ENCODE measurements at regions not wholly inside any gene's neighbourhood (a gene's known extent, or its start where the extent isn't known, plus 50 kb on each side); places are given as distances from the start of the nearest gene placed in this dataset.

GRCh38 chr5:174526177-174526576 is 198.2 kb upstream of the MSX2 start:
- no peaks in the 10 kb centered on the region for H4K20me1 ChIP-seq (ENCODE audit: insufficient read depth)
- no peaks in the 10 kb centered on the region for H3K9me2 ChIP-seq (ENCODE audit: insufficient read depth)
- H3K4me3 ChIP-seq (replicated peaks in 1 of 2; ENCODE audit: low read depth in 1 of 2, low read length in 2 of 2) = no peak overlapping the region
- H3K36me3 ChIP-seq (ENCODE audit: control insufficient read depth in 1 of 2, insufficient read depth in 2 of 2, low read length in 2 of 2) = no peaks in the 10 kb centered on the region
- peaks cover 24 to 63% of the 10 kb centered on the region in 2 experiments for H3K4me1 ChIP-seq (ENCODE audit: control insufficient read depth in 1 of 2, insufficient read depth in 2 of 2, low read length in 2 of 2)
- ATAC-seq (no peak), DNase-seq (ENCODE audit: low read depth, low spot score) (no peak)
- intact Hi-C loops (cut with micrococcal nuclease) = loop anchor here (10.0 kb wide), 1 partner anchor 101 kb away; no protein-coding TSS in a partner anchor
- H2AFZ ChIP-seq (ENCODE audit: low read depth, low read length, poor library complexity, severe bottlenecking) = no peak overlapping the region
- H3K9ac ChIP-seq (ENCODE audit: low read length) = no peak overlapping the region
- no peak overlapping the region; the same call in 1 of the 2 replicates for H3K4me2 ChIP-seq (ENCODE audit: low read length)
- peaks cover 28% of the 10 kb centered on the region; the same call in 1 of the 2 replicates for H3K27me3 ChIP-seq (ENCODE audit: insufficient read depth, low read length)
- TF ChIP-seq EGR1 (IDR thresholded peaks at IDR 0.05; ENCODE audit: low read depth) (no peak), ATF3 (IDR thresholded peaks at IDR 0.05) (no peak), EZH2phosphoT487 (IDR thresholded peaks at IDR 0.05; ENCODE audit: borderline replicate concordance) (no peak), SRF (IDR thresholded peaks at IDR 0.05; ENCODE audit: low read depth) (no peak), CTCF (IDR thresholded peaks at IDR 0.05 in 2 of 3, conservative IDR thresholded peaks at IDR 0.05 in 1 of 3; ENCODE audit: borderline replicate concordance in 1 of 3, insufficient read depth in 1 of 3, low read depth in 2 of 3, low read length in 2 of 3) (no peak), CEBPB (IDR thresholded peaks at IDR 0.05; ENCODE audit: low read depth) (no peak), ELF1 (IDR thresholded peaks at IDR 0.05; ENCODE audit: borderline replicate concordance, low read depth) (no peak), SIN3A (IDR thresholded peaks at IDR 0.05; ENCODE audit: low read depth) (no peak), POLR2AphosphoS5 (IDR thresholded peaks at IDR 0.05; ENCODE audit: low read depth, low read length) (no peak)
- no peaks in the 10 kb centered on the region for H3K79me2 ChIP-seq (ENCODE audit: insufficient read depth, low read length)
- BruUV-seq (replicated peaks) = no TSS peak
- POLR2A ChIA-PET = no interaction called here
- CTCF ChIA-PET = no interaction called here
- H3K27ac ChIP-seq (ENCODE audit: low read depth, low read length) = no peak overlapping the region
- no peaks in the 10 kb centered on the region for H3K9me3 ChIP-seq (ENCODE audit: control insufficient read depth in 1 of 2, insufficient read depth in 1 of 2, low read depth in 1 of 2, low read length in 2 of 2)
- RAD21 ChIA-PET (ENCODE audit: low non-redundant PET in 1 of 2, low total read pairs in 2 of 2, uncharacterized antibody in 2 of 2, unreplicated experiment in 2 of 2) = no interaction called here

All from HCT116 (cell line).